Stimulated activated CD8-positive, alpha-beta memory T cell treated with anti-CD3 and anti-CD28 coated beads, Interleukin-7, amount 100 ng/mL, for 4 hours (primary cell): ENCODE measurements at regions not wholly inside any gene's neighbourhood (a gene's known extent, or its start where the extent isn't known, plus 50 kb on each side); places are given as distances from the start of the nearest gene placed in this dataset.
"Not testable (repeated sequence)": the region's sequence is repeated elsewhere in the genome, so short reads cannot be mapped to it uniquely, and the experiment has no call there.

ENCODE experiments used
- DNase-seq, 2 donors: peaks; one replicate each; pipeline ENCODE4 v3.0.0-alpha.2; 2020; ENCODE audit warnings: low read depth in 2 of 2

GRCh38 chr4:131632877-131633276 is 1516.2 kb upstream of the PCDH10 start:
- no peak for DNase-seq

GRCh38 chr4:131635191-131635590 is 1513.9 kb upstream of the PCDH10 start:
- DNase-seq: no peak

- no peak for DNase-seq
These were observed 1510.3 kb upstream of the PCDH10 start for GRCh38 chr4:131638781-131639180.

- no peak for DNase-seq
These were observed 1504.5 kb upstream of the PCDH10 start for GRCh38 chr4:131644619-131645018.

GRCh38 chr4:131649227-131649626 is 1499.9 kb upstream of the PCDH10 start:
- no peak for DNase-seq

- no peak for DNase-seq
These were observed 1498.1 kb upstream of the PCDH10 start for GRCh38 chr4:131650951-131651350.

- not testable (repeated sequence) for DNase-seq
These were observed 1465.8 kb upstream of the PCDH10 start for GRCh38 chr4:131683314-131683713.

- DNase-seq: no peak
These were observed 1427.2 kb upstream of the PCDH10 start for GRCh38 chr4:131721883-131722282.

GRCh38 chr4:131723069-131723468 is 1426.0 kb upstream of the PCDH10 start:
- DNase-seq: not testable (repeated sequence)

- peak in 1 of 2 donors; percentile 8 for DNase-seq
These were observed 1424.2 kb upstream of the PCDH10 start for GRCh38 chr4:131724847-131725246.

- not testable (repeated sequence) for DNase-seq
These were observed 1423.6 kb upstream of the PCDH10 start for GRCh38 chr4:131725521-131725920.

GRCh38 chr4:131726940-131727339 is 1422.2 kb upstream of the PCDH10 start:
- DNase-seq: not testable (repeated sequence)

GRCh38 chr4:131727418-131727817 is 1421.7 kb upstream of the PCDH10 start:
- not testable (repeated sequence) for DNase-seq

- DNase-seq: not testable (repeated sequence)
These were observed 1419.9 kb upstream of the PCDH10 start for GRCh38 chr4:131729205-131729604.

GRCh38 chr4:131729716-131730398 is 1419.2 kb upstream of the PCDH10 start:
- not testable (repeated sequence) for DNase-seq

GRCh38 chr4:131730574-131730973 is 1418.5 kb upstream of the PCDH10 start:
- not testable (repeated sequence) for DNase-seq

- DNase-seq: not testable (repeated sequence)
These were observed 1417.0 kb upstream of the PCDH10 start for GRCh38 chr4:131732034-131732630.

- DNase-seq: not testable (repeated sequence)
These were observed 1414.8 kb upstream of the PCDH10 start for GRCh38 chr4:131734321-131734720.

- DNase-seq: not testable (repeated sequence)
These were observed 1414.2 kb upstream of the PCDH10 start for GRCh38 chr4:131734851-131735385.

GRCh38 chr4:131738991-131739390 is 1410.1 kb upstream of the PCDH10 start:
- not testable (repeated sequence) for DNase-seq

- not testable (repeated sequence) for DNase-seq
These were observed 1407.3 kb upstream of the PCDH10 start for GRCh38 chr4:131741836-131742235.

- not testable (repeated sequence) for DNase-seq
These were observed 1406.4 kb upstream of the PCDH10 start for GRCh38 chr4:131742536-131743205.
